CD4-positive, alpha-beta memory T cell (primary cell): ENCODE measurements at regions not wholly inside any gene's neighbourhood (a gene's known extent, or its start where the extent isn't known, plus 50 kb on each side); places are given as distances from the start of the nearest gene placed in this dataset.
"Not testable (repeated sequence)": the region's sequence is repeated elsewhere in the genome, so short reads cannot be mapped to it uniquely, and the experiment has no call there.

ENCODE experiments used
- CTCF ChIA-PET: fragments of 350-600 bp; sonication (Branson Sonifier 250); formaldehyde crosslinking; loops from one replicate; lab custom pipeline; 2021; ENCODE audit warnings: inconsistent platforms; ENCODE audit not compliant: partially characterized antibody; lab: Charles Lee
- POLR2A ChIA-PET: fragments of 350-600 bp; sonication (Branson Sonifier 250); formaldehyde crosslinking; loops from one replicate; lab custom pipeline; 2021; ENCODE audit not compliant: partially characterized antibody; lab: Charles Lee
- DNase-seq, 5 donors: peaks; one replicate each; pipeline versions ENCODE4 v3.0.0 to v3.0.0-alpha.2; 2020 to 2022; ENCODE audit warnings: mixed read lengths in 1 of 5
- H3K27ac ChIP-seq: one replicate; pipeline ENCODE4 v1.7.0; 2013; ENCODE audit warnings: low read depth, low read length
- H3K27me3 ChIP-seq: 2 replicates; pipeline ENCODE4 v1.7.0; 2013; ENCODE audit warnings: mild to moderate bottlenecking, low read length, moderate library complexity; ENCODE audit not compliant: insufficient read depth
- H3K36me3 ChIP-seq: 2 replicates; pipeline ENCODE4 v1.7.0; 2013; ENCODE audit warnings: mild to moderate bottlenecking, low read length, moderate library complexity; ENCODE audit not compliant: insufficient read depth
- H3K4me1 ChIP-seq: 2 replicates; pipeline ENCODE4 v1.7.0; 2013; ENCODE audit warnings: mild to moderate bottlenecking, low read length, moderate library complexity; ENCODE audit not compliant: insufficient read depth
- H3K4me3 ChIP-seq, 2 donors: one replicate each; pipeline ENCODE4 v1.7.0; 2013; ENCODE audit warnings: low read length in 2 of 2, mild to moderate bottlenecking in 1 of 2
- H3K9me3 ChIP-seq, 2 donors: one replicate each; pipeline ENCODE4 v1.7.0; 2013; ENCODE audit warnings: low read length in 2 of 2, control low read depth in 1 of 2; ENCODE audit not compliant: control insufficient read depth in 1 of 2
- H3K27ac Mint-ChIP-seq, 7 donors: one replicate each; pipeline ENCODE4 v1.8.0; 2020 to 2021; ENCODE audit warnings: mixed read lengths in 7 of 7, mild to moderate bottlenecking in 6 of 7, inconsistent platforms in 3 of 7, moderate library complexity in 3 of 7
- H3K27me3 Mint-ChIP-seq, 2 donors: one replicate each; pipeline ENCODE4 v1.8.0; 2020 to 2021; ENCODE audit warnings: mixed read lengths in 2 of 2
- H3K36me3 Mint-ChIP-seq, 2 donors: one replicate each; pipeline ENCODE4 v1.8.0; 2020 to 2021; ENCODE audit warnings: mixed read lengths in 2 of 2, inconsistent platforms in 1 of 2, mild to moderate bottlenecking in 1 of 2
- H3K4me1 Mint-ChIP-seq, 4 donors: one replicate each; pipeline ENCODE4 v1.8.0; 2020 to 2021; ENCODE audit warnings: mixed read lengths in 4 of 4, mild to moderate bottlenecking in 1 of 4
- H3K4me3 Mint-ChIP-seq, 8 donors: one replicate each; pipeline ENCODE4 v1.8.0; 2020 to 2021; ENCODE audit warnings: mixed read lengths in 8 of 8, mild to moderate bottlenecking in 7 of 8, moderate library complexity in 6 of 8, inconsistent platforms in 3 of 8
- H3K9me3 Mint-ChIP-seq, 8 donors: one replicate each; pipeline ENCODE4 v1.8.0; 2020 to 2021; ENCODE audit warnings: mixed read lengths in 8 of 8, mild to moderate bottlenecking in 5 of 8, inconsistent platforms in 3 of 8, moderate library complexity in 1 of 8
- intact Hi-C: fragments of 100-400 bp; cut with micrococcal nuclease; formaldehyde crosslinking; loops from one replicate; pipeline ENCODE4 v1.15.1; 2023

GRCh38 chr20:54350415-54350814 lies 125.0 kb upstream of the DOK5 start:
- no peak overlapping the region for H3K27ac Mint-ChIP-seq
- POLR2A ChIA-PET, result no interaction called here
- peaks cover 0 to 7% (median 0%) of the 10 kb centered on the region in 8 donors for H3K9me3 Mint-ChIP-seq
- DNase-seq, result no peak
- H3K4me1 Mint-ChIP-seq, result peaks cover 0 to 1% (median 0%) of the 10 kb centered on the region in 4 donors
- H3K27ac ChIP-seq, result no peak overlapping the region
- H3K4me3 Mint-ChIP-seq, result no peak overlapping the region
- intact Hi-C loops, result no loop called here
- H3K4me3 ChIP-seq, result no peak overlapping the region
- H3K36me3 Mint-ChIP-seq, result no peaks in the 10 kb centered on the region
- CTCF ChIA-PET, result interaction anchor here (0.7 kb wide), 1 partner anchor 17 kb away, joined by 3 read pairs; no protein-coding TSS in a partner anchor
- no peaks in the 10 kb centered on the region for H3K4me1 ChIP-seq
- H3K27me3 ChIP-seq, result no peaks in the 10 kb centered on the region
- no peaks in the 10 kb centered on the region for H3K9me3 ChIP-seq
- H3K36me3 ChIP-seq, result no peaks in the 10 kb centered on the region
- H3K27me3 Mint-ChIP-seq, result peaks cover 4 to 14% of the 10 kb centered on the region in 2 donors

GRCh38 chr20:54351371-54352136 lies 123.8 kb upstream of the DOK5 start:
- H3K36me3 ChIP-seq, result no peaks in the 10 kb centered on the region
- no peak for DNase-seq
- peaks cover 0 to 6% (median 0%) of the 10 kb centered on the region in 8 donors for H3K9me3 Mint-ChIP-seq
- H3K4me3 ChIP-seq, result no peak overlapping the region
- H3K9me3 ChIP-seq, result no peaks in the 10 kb centered on the region
- no peaks in the 10 kb centered on the region for H3K27me3 ChIP-seq
- H3K36me3 Mint-ChIP-seq, result no peaks in the 10 kb centered on the region
- H3K27ac ChIP-seq, result no peak overlapping the region
- peaks cover 4 to 16% of the 10 kb centered on the region in 2 donors for H3K27me3 Mint-ChIP-seq
- ChIA-PET CTCF (no interaction called here), POLR2A (no interaction called here)
- no peak overlapping the region for H3K27ac Mint-ChIP-seq
- no peaks in the 10 kb centered on the region for H3K4me1 ChIP-seq
- H3K4me3 Mint-ChIP-seq, result no peak overlapping the region
- peaks cover 0 to 1% (median 0%) of the 10 kb centered on the region in 4 donors for H3K4me1 Mint-ChIP-seq
- intact Hi-C loops, result no loop called here

DNA sequence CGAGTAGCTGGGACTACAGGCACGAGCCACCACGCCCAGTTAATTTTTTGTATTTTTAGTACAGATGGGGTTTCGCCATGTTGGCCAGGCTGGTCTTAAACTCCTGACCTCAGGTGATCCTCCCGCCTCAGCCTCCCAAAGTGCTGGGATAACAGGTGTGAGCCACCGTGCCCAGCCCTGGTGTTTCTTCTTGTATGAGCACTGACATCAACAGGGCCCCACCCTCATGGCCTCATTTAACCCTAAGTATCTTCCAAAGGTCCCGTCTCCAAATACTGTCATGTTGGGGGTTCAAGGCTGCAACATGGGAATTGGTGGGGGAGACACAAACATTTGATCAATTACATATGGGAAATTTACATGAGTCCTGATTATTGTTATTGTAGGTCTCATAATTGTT lies 122.9 kb upstream of the DOK5 start:
- H3K4me3 ChIP-seq, H3K36me3 ChIP-seq, intact Hi-C loops, H3K36me3 Mint-ChIP-seq, H3K9me3 Mint-ChIP-seq, POLR2A ChIA-PET, H3K4me3 Mint-ChIP-seq, H3K27me3 ChIP-seq, H3K4me1 Mint-ChIP-seq, CTCF ChIA-PET, H3K27ac Mint-ChIP-seq, DNase-seq, H3K4me1 ChIP-seq, H3K9me3 ChIP-seq, H3K27ac ChIP-seq: not testable (repeated sequence)
- peaks cover 4 to 17% of the 10 kb centered on the region in 2 donors for H3K27me3 Mint-ChIP-seq

DNA sequence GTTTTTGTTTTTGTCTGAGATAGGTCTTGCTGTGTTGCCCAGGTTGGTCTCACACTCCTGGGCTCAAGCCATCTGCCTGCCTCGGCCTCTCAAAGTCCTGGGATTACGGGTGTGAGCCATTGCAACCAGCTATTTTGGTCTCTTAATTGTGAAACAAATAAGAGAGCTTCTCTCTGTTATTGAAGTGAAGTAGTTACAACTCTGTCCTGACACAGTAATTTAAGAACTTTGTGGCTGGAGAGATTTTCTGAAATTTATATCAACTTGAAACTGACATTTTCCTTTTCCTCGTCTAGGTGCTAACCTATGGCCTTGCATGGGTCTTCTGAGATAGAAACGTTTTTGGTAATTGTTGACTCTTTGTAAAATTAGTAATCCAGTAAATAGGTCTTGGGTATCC lies 122.1 kb upstream of the DOK5 start:
- intact Hi-C loops, result no loop called here
- POLR2A ChIA-PET, result no interaction called here

GRCh38 chr20:54355631-54356280 lies 119.6 kb upstream of the DOK5 start:
- H3K27me3 ChIP-seq, result no peaks in the 10 kb centered on the region
- intact Hi-C loops, result no loop called here
- Mint-ChIP-seq H3K27ac (no peak overlapping the region), H3K9me3 (peaks cover 0 to 5% (median 0%) of the 10 kb centered on the region in 8 donors), H3K4me3 (no peak overlapping the region), H3K27me3 (peaks cover 3 to 13% of the 10 kb centered on the region in 2 donors), H3K36me3 (no peaks in the 10 kb centered on the region), H3K4me1 (peaks cover 0 to 1% (median 0%) of the 10 kb centered on the region in 4 donors)
- H3K36me3 ChIP-seq, result no peaks in the 10 kb centered on the region
- no peak overlapping the region for H3K4me3 ChIP-seq
- ChIA-PET POLR2A (no interaction called here), CTCF (no interaction called here)
- no peak overlapping the region for H3K27ac ChIP-seq
- no peak for DNase-seq
- H3K9me3 ChIP-seq, result no peaks in the 10 kb centered on the region
- H3K4me1 ChIP-seq, result no peaks in the 10 kb centered on the region

More for the DNA sequence above, 122.1 kb upstream of the DOK5 start:
- Histone ChIP-seq H3K9me3 (no peaks in the 10 kb centered on the region), H3K27me3 (no peaks in the 10 kb centered on the region), H3K36me3 (no peaks in the 10 kb centered on the region), H3K4me3 (no peak overlapping the region), H3K4me1 (no peaks in the 10 kb centered on the region), H3K27ac (no peak overlapping the region)
- no peak overlapping the region for H3K4me3 Mint-ChIP-seq
- DNase-seq, result no peak
- peaks cover 0 to 5% (median 0%) of the 10 kb centered on the region in 8 donors for H3K9me3 Mint-ChIP-seq
- no peak overlapping the region for H3K27ac Mint-ChIP-seq
- H3K4me1 Mint-ChIP-seq, result peaks cover 0 to 1% (median 0%) of the 10 kb centered on the region in 4 donors
- no peaks in the 10 kb centered on the region for H3K36me3 Mint-ChIP-seq
- CTCF ChIA-PET, result no interaction called here
- peaks cover 4 to 17% of the 10 kb centered on the region in 2 donors for H3K27me3 Mint-ChIP-seq

DNA sequence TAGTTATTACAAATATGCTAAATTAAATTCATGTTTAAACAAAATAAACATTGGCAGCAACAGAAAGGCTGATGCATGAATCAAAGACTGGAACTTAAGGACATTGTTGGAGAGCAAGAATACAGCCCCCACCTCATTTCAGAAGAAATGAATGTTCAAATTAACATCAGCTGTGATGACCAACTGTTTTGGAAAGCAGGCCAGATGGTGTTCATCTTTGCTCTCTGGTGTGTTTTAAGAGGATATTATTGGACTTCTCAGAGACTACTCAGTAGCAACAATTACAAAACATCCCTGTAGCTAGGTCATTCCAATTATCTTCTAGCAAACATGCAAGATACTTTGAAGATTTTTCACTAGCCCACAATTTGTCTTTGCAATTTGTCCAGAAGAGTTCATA lies 118.6 kb upstream of the DOK5 start:
- intact Hi-C loops, result no loop called here
- H3K4me3 ChIP-seq, result no peak overlapping the region
- DNase-seq, result no peak
- H3K27ac ChIP-seq, result no peak overlapping the region
- Mint-ChIP-seq H3K27me3 (peaks cover 3 to 15% of the 10 kb centered on the region in 2 donors), H3K27ac (no peak overlapping the region), H3K4me1 (peaks cover 0 to 1% (median 0%) of the 10 kb centered on the region in 4 donors), H3K9me3 (peaks cover 0 to 5% (median 0%) of the 10 kb centered on the region in 8 donors), H3K4me3 (no peak overlapping the region), H3K36me3 (no peaks in the 10 kb centered on the region)
- H3K36me3 ChIP-seq, result no peaks in the 10 kb centered on the region
- POLR2A ChIA-PET, result no interaction called here
- H3K4me1 ChIP-seq, result no peaks in the 10 kb centered on the region
- no peaks in the 10 kb centered on the region for H3K27me3 ChIP-seq
- H3K9me3 ChIP-seq, result no peaks in the 10 kb centered on the region
- CTCF ChIA-PET, result no interaction called here

DNA sequence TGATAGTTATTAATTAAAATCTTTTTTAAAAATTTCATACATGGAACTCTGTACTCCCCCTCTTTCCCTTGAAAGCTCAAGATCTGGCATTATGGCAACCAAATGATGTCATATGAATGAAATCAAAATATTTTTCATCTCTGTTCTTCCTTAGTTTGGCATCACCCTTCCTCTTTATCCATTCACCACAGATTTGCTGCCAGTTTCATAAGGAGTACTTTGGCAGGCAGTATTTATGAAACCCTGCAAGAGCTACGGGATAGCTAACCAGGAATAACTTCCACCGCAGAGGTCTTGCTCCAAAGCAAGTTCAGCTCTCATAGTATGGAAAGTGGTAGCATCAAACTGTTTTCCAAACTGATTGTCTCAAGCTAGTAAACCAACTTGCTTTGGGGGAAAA lies 113.9 kb upstream of the DOK5 start:
- no peaks in the 10 kb centered on the region for H3K9me3 Mint-ChIP-seq
- no peaks in the 10 kb centered on the region for H3K27me3 ChIP-seq
- H3K4me3 ChIP-seq, result no peak overlapping the region
- no peaks in the 10 kb centered on the region for H3K9me3 ChIP-seq
- no peak overlapping the region for H3K4me3 Mint-ChIP-seq
- POLR2A ChIA-PET, result no interaction called here
- no peaks in the 10 kb centered on the region for H3K36me3 Mint-ChIP-seq
- H3K27ac Mint-ChIP-seq, result no peak overlapping the region
- no peak for DNase-seq
- no peaks in the 10 kb centered on the region for H3K4me1 ChIP-seq
- intact Hi-C loops, result no loop called here
- CTCF ChIA-PET, result no interaction called here
- no peak overlapping the region for H3K27ac ChIP-seq
- no peaks in the 10 kb centered on the region for H3K4me1 Mint-ChIP-seq
- peaks cover 2 to 3% of the 10 kb centered on the region in 2 donors for H3K27me3 Mint-ChIP-seq
- H3K36me3 ChIP-seq, result no peaks in the 10 kb centered on the region
